GM12878 (cell line): ENCODE measurements at regions not wholly inside any gene's neighbourhood (a gene's known extent, or its start where the extent isn't known, plus 50 kb on each side); places are given as distances from the start of the nearest gene placed in this dataset.

ENCODE experiments used
- ATAC-seq: fragments of 200-7000 bp; cut with Tn5 transposase; 3 replicates; pipeline ENCODE4 v1.9.1; 2020; ENCODE audit warnings: mild to moderate bottlenecking, moderate library complexity
- BruUV-seq: library from RNA; stranded (reverse); fragments of 400-500 nt; replicated peaks from 2 replicates; lab custom pipeline; 2021; lab: Mats Ljungman, UMichigan
- CTCF ChIA-PET: fragments of 300-600 bp; sonication (Branson Sonifier 250); formaldehyde crosslinking; extraction: SDS; loops from one replicate; lab custom pipeline; 2021; ENCODE audit warnings: inconsistent platforms; lab: Yijun Ruan, JAX
- POLR2A ChIA-PET: fragments of 350-600 bp; formaldehyde crosslinking; extraction: SDS; loops from one replicate; lab custom pipeline; 2021; ENCODE audit warnings: inconsistent platforms; lab: Charles Lee
- RAD21 ChIA-PET: fragments of 300-600 bp; sonication (Branson Sonifier 250); formaldehyde crosslinking; loops from one replicate; lab custom pipeline; 2023; ENCODE audit warnings: antibody characterized with exemption; ENCODE audit not compliant: unreplicated experiment; lab: Charles Lee
- SMC1A ChIA-PET: fragments of 300-600 bp; sonication (Branson Sonifier 250); formaldehyde crosslinking; loops from one replicate; lab custom pipeline; 2023; ENCODE audit not compliant: unreplicated experiment, uncharacterized antibody; lab: Charles Lee
- DNase-seq: peaks from one replicate; pipeline ENCODE4 v3.0.0-alpha.2; 2011; ENCODE audit warnings: low read depth, low spot score
- FAIRE-seq: peaks from 3 replicates; lab custom pipeline; 2011; peaks lifted over from hg19 to GRCh38; lab: Jason Lieb, UNC
- H2AFZ ChIP-seq: 2 replicates; pipeline ENCODE4 v1.6.0; 2011; ENCODE audit warnings: low read depth, low read length, control low read depth; ENCODE audit not compliant: control insufficient read depth
- H3K27ac ChIP-seq: 2 replicates; pipeline ENCODE4 v1.5.1; 2011; ENCODE audit warnings: control low read depth; ENCODE audit not compliant: control insufficient read depth, insufficient read depth
- H3K27me3 ChIP-seq, 2 experiments: replicated peaks in 1 of 2; 2 replicates each; pipeline versions ENCODE4 v1.6.0 to v1.6.1; 2011; ENCODE audit warnings: low read length in 1 of 2; ENCODE audit not compliant: control insufficient read depth in 2 of 2, insufficient read depth in 2 of 2
- H3K36me3 ChIP-seq, 2 experiments: 2 replicates each; pipeline ENCODE4 v1.5.1; 2011; ENCODE audit warnings: low read length in 1 of 2; ENCODE audit not compliant: control insufficient read depth in 2 of 2, insufficient read depth in 2 of 2
- H3K4me1 ChIP-seq: 2 replicates; pipeline ENCODE4 v1.6.1; 2011; ENCODE audit warnings: mild to moderate bottlenecking, low read length, moderate library complexity, mixed read lengths; ENCODE audit not compliant: control insufficient read depth, insufficient read depth
- H3K4me2 ChIP-seq: 2 replicates; pipeline ENCODE4 v1.6.0; 2011; ENCODE audit warnings: control low read depth; ENCODE audit not compliant: control insufficient read depth, insufficient read depth
- H3K4me3 ChIP-seq: fragments of 200-600 bp; sonication (generic); 2 replicates; pipeline ENCODE4 v1.5.1; 2016
- H3K79me2 ChIP-seq: 2 replicates; pipeline ENCODE4 v1.6.0; 2011; ENCODE audit warnings: low read length; ENCODE audit not compliant: control insufficient read depth, insufficient read depth
- H3K9ac ChIP-seq: 2 replicates; pipeline ENCODE4 v1.8.0; 2011; ENCODE audit warnings: low read length, control low read depth, mixed read lengths; ENCODE audit not compliant: control insufficient read depth, insufficient read depth
- H3K9me3 ChIP-seq: replicated peaks from 3 replicates; pipeline ENCODE4 v1.5.1; 2011; ENCODE audit warnings: mild to moderate bottlenecking, low read length; ENCODE audit not compliant: control insufficient read depth, insufficient read depth
- H4K20me1 ChIP-seq: 2 replicates; pipeline ENCODE4 v1.6.0; 2011; ENCODE audit not compliant: control insufficient read depth, insufficient read depth
- EGR1 ChIP-seq, 2 experiments: IDR thresholded peaks; 1 replicate in 1 of 2; 2 replicates in 1 of 2; pipeline ENCODE4 v1.6.1; 2011 to 2012; ENCODE audit warnings: low read depth in 2 of 2, low read length in 2 of 2, borderline replicate concordance in 1 of 2, mild to moderate bottlenecking in 1 of 2, moderate library complexity in 1 of 2
- EZH2 ChIP-seq: IDR thresholded peaks from 2 replicates; pipeline ENCODE4 v1.6.1; 2012; ENCODE audit warnings: low read depth, mild to moderate bottlenecking, control low read depth, inconsistent platforms, low read length, borderline replicate concordance; ENCODE audit not compliant: control insufficient read depth
- JUND ChIP-seq: IDR thresholded peaks from 2 replicates; pipeline ENCODE4 v1.6.1; 2012; ENCODE audit warnings: low read depth, mild to moderate bottlenecking, low read length, improper control_type of control experiment, moderate library complexity
- MYB ChIP-seq: fragments of 150-350 bp; IDR thresholded peaks from 2 replicates; pipeline ENCODE4 v1.6.1; 2014; ENCODE audit warnings: mild to moderate bottlenecking, low read depth, low read length, borderline replicate concordance
- NFXL1 ChIP-seq: fragments of 450-650 bp; IDR thresholded peaks from 2 replicates; pipeline ENCODE4 v1.6.1; 2017; ENCODE audit warnings: antibody characterized with exemption, mild to moderate bottlenecking, borderline replicate concordance
- NFYA ChIP-seq: IDR thresholded peaks from 2 replicates; pipeline ENCODE4 v1.6.1; 2011; ENCODE audit warnings: low read depth, mild to moderate bottlenecking, low read length, improper control_type of control experiment, borderline replicate concordance
- NR2F1 ChIP-seq: fragments of 450-650 bp; conservative IDR thresholded peaks from 2 replicates; pipeline ENCODE4 v1.6.1; 2017; ENCODE audit warnings: mild to moderate bottlenecking
- SKIL ChIP-seq: fragments of 450-650 bp; IDR thresholded peaks from 2 replicates; pipeline ENCODE4 v1.6.1; 2017; ENCODE audit warnings: mild to moderate bottlenecking, low read depth, inconsistent platforms; ENCODE audit not compliant: poor library complexity, severe bottlenecking
- SMC3 ChIP-seq: IDR thresholded peaks from 2 replicates; pipeline ENCODE4 v1.6.1; 2011; ENCODE audit warnings: low read length, improper control_type of control experiment, borderline replicate concordance
- SRF ChIP-seq, 2 experiments: IDR thresholded peaks; 2 replicates each; pipeline ENCODE4 v1.6.1; 2011; ENCODE audit warnings: low read depth in 2 of 2, low read length in 2 of 2, mild to moderate bottlenecking in 1 of 2, moderate library complexity in 1 of 2
- SUPT20H ChIP-seq: IDR thresholded peaks from 2 replicates; pipeline ENCODE4 v1.6.1; 2011; ENCODE audit warnings: low read depth, mild to moderate bottlenecking, low read length, moderate library complexity, borderline replicate concordance; ENCODE audit not compliant: control insufficient read depth
- YBX1 ChIP-seq: fragments of 450-650 bp; IDR thresholded peaks from 2 replicates; pipeline ENCODE4 v1.6.1; 2016; ENCODE audit warnings: antibody characterized with exemption
- ZBED1 ChIP-seq: IDR thresholded peaks from 2 replicates; pipeline ENCODE4 v1.6.1; 2016; ENCODE audit warnings: borderline replicate concordance
- WGBS: methylation state at CpG from one replicate; pipeline ENCODE4 v1.1.6; 2016; ENCODE audit warnings: low lambda C conversion rate; ENCODE audit not compliant: insufficient replicate concordance, insufficient coverage; ENCODE audit errors: missing lambda C conversion rate; 5-methylcytosine and 5-hydroxymethylcytosine counted together
- in situ Hi-C: fragments of 300-500 bp; cut with MboI; formaldehyde crosslinking; loops from 9 replicates; pipeline ENCODE4 v1.14.3; 2018; ENCODE audit warnings: mixed read lengths
- intact Hi-C: fragments of 100-400 bp; cut with micrococcal nuclease; formaldehyde crosslinking; loops from one replicate; pipeline ENCODE4 v1.14.2; 2022; ENCODE audit not compliant: unreplicated experiment
- TF ChIP-seq, protein P1 (sequence below): fragments of 150-350 bp; IDR thresholded peaks from 2 replicates; pipeline ENCODE4 v1.6.1; 2016; ENCODE audit warnings: low read depth, low read length

DNA sequence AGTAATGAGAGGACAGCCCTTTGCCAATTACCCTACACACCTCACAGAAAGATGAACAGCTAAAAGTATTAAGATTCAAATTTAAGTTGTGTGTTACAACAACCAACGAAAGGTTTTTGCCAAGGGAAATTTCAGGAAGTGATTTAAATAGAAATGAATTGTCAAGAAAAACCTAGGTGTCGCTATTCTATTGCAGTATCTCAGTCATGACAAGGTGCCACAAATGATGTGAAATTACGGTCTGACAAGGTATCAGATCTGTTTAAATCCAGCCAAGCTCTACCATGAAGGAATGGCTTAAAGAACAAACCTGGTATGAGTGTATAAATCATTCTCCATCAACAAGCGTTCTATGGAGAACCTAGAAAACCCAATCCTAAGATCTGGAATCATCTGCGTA is 189.7 kb downstream of the ATPSCKMT start:
- DNase-seq = no peak
- H3K27ac ChIP-seq = no peak overlapping the region
- WGBS = 42% methylated on average over 5 of the region's 5 CpGs
- no peak for FAIRE-seq
- TF ChIP-seq ZBED1 (no peak), NFYA (no peak), SRF (IDR thresholded peaks at IDR 0.05; ENCODE audit: low read depth in 2 of 2, low read length in 2 of 2) (no peak), SKIL (no peak), NR2F1 (no peak), MYB (no peak)
- TF ChIP-seq, all 136 proteins: peak for 0
- intact Hi-C loops (no loop called here), in situ Hi-C loops (no loop called here)
- no peaks in the 10 kb centered on the region for H3K4me1 ChIP-seq
- no peak overlapping the region for H2AFZ ChIP-seq
- no peaks in the 10 kb centered on the region for H3K79me2 ChIP-seq
- H3K4me3 ChIP-seq = no peak overlapping the region
- H4K20me1 ChIP-seq = no peaks in the 10 kb centered on the region
- ChIA-PET CTCF (no interaction called here), POLR2A (no interaction called here), SMC1A (no interaction called here), RAD21 (no interaction called here)
- H3K9ac ChIP-seq = no peak overlapping the region
- H3K9me3 ChIP-seq = no peaks in the 10 kb centered on the region
- no peak for ATAC-seq
- H3K4me2 ChIP-seq = no peak overlapping the region
- H3K27me3 ChIP-seq = no peaks in the 10 kb centered on the region
- BruUV-seq = no TSS peak
- H3K36me3 ChIP-seq = no peaks in the 10 kb centered on the region

GRCh38 chr5:10059556-10059955 is 190.1 kb downstream of the ATPSCKMT start:
- ATAC-seq = no peak
- WGBS = 34% methylated on average over 9 of the region's 9 CpGs
- TF ChIP-seq, protein P1, sequence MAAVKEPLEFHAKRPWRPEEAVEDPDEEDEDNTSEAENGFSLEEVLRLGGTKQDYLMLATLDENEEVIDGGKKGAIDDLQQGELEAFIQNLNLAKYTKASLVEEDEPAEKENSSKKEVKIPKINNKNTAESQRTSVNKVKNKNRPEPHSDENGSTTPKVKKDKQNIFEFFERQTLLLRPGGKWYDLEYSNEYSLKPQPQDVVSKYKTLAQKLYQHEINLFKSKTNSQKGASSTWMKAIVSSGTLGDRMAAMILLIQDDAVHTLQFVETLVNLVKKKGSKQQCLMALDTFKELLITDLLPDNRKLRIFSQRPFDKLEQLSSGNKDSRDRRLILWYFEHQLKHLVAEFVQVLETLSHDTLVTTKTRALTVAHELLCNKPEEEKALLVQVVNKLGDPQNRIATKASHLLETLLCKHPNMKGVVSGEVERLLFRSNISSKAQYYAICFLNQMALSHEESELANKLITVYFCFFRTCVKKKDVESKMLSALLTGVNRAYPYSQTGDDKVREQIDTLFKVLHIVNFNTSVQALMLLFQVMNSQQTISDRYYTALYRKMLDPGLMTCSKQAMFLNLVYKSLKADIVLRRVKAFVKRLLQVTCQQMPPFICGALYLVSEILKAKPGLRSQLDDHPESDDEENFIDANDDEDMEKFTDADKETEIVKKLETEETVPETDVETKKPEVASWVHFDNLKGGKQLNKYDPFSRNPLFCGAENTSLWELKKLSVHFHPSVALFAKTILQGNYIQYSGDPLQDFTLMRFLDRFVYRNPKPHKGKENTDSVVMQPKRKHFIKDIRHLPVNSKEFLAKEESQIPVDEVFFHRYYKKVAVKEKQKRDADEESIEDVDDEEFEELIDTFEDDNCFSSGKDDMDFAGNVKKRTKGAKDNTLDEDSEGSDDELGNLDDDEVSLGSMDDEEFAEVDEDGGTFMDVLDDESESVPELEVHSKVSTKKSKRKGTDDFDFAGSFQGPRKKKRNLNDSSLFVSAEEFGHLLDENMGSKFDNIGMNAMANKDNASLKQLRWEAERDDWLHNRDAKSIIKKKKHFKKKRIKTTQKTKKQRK = no peak
- no peak for TF ChIP-seq EGR1 (IDR thresholded peaks at IDR 0.05; ENCODE audit: borderline replicate concordance in 1 of 2, low read depth in 2 of 2, low read length in 2 of 2)
- TF ChIP-seq SUPT20H = no peak
- no peak for TF ChIP-seq NFXL1
- no peak for TF ChIP-seq EZH2
- TF ChIP-seq JUND = no peak
- TF ChIP-seq YBX1 = no peak
- no peak for TF ChIP-seq SMC3

More at GRCh38 chr5:10059556-10059955, 190.1 kb downstream of the ATPSCKMT start:
- ChIA-PET POLR2A (no interaction called here), RAD21 (no interaction called here), SMC1A (no interaction called here), CTCF (no interaction called here)
- intact Hi-C loops (no loop called here), in situ Hi-C loops (no loop called here)
- Histone ChIP-seq H3K4me1 (no peaks in the 10 kb centered on the region), H3K4me2 (no peak overlapping the region), H4K20me1 (no peaks in the 10 kb centered on the region), H3K9me3 (no peaks in the 10 kb centered on the region), H3K79me2 (no peaks in the 10 kb centered on the region), H3K9ac (no peak overlapping the region), H3K4me3 (no peak overlapping the region), H3K27me3 (no peaks in the 10 kb centered on the region), H2AFZ (no peak overlapping the region), H3K27ac (no peak overlapping the region), H3K36me3 (no peaks in the 10 kb centered on the region)
- DNase-seq (no peak), FAIRE-seq (no peak)
- no TSS peak for BruUV-seq
